NCI-H69 (cell line): ENCODE measurements at regions not wholly inside any gene's neighbourhood (a gene's known extent, or its start where the extent isn't known, plus 50 kb on each side); places are given as distances from the start of the nearest gene placed in this dataset.
"Not testable (repeated sequence)": the region's sequence is repeated elsewhere in the genome, so short reads cannot be mapped to it uniquely, and the experiment has no call there.

Source experiments
- DNase-seq: peaks from one replicate; lab custom pipeline; 2025; lab: John Stamatoyannopoulos, UW

DNA sequence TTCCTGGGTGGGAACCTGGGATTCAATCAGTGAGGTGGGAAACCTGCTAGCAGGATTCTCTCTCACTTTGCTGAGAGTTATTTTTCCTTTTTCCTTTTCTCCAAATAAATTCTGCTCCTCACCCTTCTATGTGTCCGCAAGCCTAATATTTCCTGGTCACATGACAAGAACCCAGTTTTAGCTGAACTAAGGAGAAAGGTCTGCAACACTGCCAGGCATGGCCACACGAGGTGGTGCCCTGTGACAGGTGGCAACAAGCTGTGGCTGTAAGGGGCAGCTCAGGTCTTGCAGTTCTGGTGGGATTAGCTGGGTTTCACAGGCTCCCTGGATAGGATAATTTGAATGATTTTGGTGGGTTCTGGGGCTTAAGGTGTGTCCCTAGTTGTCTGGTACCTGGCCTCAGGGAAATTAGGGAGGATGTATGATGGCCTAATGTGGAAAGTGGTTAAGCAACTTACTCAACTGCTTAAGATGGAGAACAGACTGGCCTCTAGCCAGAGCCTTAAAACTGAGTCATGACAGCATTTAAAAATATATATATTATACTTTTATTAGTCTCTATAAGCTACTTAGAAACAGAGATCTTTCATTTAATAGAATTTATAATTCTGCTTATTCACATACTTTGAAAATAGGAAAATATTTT lies 215.0 kb downstream of the IL15 start:
- peak; percentile 5 for DNase-seq

- peak; percentile 95 for DNase-seq
Observed at GRCh38 chr4:141853091-141853764, 216.8 kb downstream of the IL15 start.

DNA sequence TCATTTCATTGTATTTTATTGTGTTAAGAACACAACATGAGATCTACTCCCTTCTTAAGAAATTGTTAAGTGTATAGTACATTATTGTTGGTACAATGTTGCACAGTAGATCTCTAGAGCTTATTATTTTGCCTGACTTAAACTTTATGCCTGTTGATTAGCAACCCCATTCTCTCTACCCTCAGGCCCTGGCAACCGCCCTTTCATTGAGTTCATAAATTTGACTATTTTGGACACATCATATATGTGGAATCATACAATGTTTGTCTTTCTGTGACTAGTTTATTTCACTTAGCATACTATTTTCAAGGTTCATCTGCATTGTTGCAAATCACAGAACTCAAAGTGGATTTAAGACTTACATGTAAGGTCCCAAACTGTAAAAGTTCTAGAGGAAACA lies 222.1 kb downstream of the IL15 start:
- DNase-seq, result no peak

DNA sequence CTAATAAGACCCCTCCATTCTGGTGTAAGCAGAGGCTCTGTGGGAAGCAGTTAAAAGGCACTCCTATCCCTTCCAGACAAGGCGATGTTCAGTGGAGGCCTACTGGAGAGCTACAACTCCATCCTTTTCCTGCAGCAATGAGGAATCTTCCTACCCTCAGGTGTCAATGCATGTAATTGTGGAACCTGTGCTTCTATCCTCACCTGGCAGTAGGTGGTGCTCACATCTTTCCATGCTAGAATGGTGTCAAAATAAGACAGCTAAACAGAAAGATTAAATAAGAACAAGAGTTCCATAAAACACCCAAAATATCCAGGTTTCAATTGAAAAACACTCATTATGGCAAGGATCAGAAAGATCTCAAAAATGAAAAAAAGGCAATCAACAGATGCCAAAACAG lies 224.6 kb downstream of the IL15 start:
- DNase-seq, result peak; percentile 20

DNA sequence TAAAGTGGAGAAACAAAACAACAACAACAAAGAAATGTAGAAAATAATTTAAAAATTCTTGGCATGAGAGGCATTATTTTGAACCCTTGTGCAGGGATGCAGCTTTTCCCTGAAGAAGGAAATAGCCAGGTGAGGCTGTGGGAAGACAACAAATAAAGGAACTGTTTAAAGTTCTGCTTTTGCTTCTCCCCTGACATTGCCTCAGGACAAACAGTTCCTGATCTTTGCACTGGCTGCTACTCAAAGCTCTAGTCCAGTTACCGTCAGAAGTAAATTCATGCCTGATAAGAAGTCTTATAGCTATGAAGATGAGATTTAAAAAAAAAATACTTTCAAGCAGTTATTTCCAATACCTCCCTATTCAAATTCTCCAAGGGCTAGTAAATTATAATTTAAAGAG lies 233.8 kb downstream of the IL15 start:
- DNase-seq, result no peak

DNA sequence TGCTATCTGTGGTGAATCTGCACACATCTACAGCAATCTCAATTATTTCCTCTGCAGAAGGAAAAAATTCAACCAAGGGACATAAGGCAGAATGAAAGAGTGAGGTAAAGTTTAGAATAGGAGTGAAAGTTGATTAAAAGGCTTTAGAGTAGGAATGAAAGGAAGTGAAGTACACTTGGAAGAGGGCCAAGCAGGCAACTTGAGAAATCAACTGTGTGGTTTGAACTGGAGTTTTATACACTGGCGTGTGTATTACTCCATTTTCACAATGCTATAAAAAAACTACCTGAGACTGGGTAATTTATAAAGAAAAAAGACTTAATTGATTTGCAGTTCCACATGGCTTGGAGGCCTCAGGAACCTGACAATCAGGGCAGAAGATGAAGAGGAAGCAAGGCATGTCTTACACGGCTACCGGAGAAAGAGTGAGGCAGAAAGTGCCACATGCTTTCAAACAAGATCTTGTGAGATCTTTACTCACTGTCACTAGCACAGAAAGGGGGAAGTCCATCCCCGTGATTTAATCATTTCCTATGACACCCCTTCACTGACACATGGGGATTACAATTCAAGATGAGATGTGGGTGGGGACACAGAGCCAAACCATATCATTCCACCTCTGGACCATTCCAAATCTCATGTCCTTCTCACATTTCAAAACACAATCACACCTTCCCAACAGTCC lies 234.8 kb downstream of the IL15 start:
- DNase-seq, result no peak

- DNase-seq, result not testable (repeated sequence)
Observed at GRCh38 chr4:141882650-141883049, 246.3 kb downstream of the IL15 start.

DNA sequence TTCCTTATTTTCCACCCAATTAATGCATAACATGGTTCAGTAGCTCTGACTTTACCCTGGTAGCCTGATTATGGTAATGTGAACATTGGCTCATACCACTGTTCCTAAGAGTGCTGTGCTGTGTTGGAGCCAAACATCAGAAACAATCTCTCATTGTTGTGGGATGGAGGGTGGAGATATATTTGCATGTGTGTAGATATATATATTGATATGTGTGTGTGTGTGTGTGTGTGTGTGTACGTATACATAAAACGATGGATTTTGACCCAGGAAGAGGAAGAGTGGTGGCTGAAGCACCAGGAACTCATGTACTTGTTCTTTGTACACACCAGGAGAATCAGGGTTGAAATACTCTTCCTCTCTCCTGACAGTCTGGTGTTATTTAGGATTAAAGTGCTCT lies 247.7 kb downstream of the IL15 start:
- DNase-seq, result no peak

DNA sequence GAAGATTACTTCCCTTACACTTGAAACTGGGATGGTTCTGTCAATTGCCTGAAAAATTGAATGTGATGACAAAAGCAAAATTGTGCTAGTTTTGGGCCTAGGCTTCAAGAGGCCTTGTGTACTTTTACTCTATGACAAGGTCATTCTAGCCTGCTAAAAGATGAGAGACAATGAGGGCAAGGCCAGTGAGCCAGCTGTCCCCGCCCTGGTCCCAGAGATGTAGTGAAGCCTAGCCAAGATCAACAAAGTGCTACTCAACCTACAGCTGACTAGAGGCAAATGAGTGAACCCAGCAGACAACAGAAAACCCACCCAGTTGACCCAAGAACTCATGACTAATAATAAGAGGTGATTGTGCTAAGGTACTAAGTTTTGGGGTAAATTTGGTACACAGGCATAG lies 248.7 kb downstream of the IL15 start:
- DNase-seq, result no peak

GRCh38 chr4:141890279-141890678 lies 253.9 kb downstream of the IL15 start:
- DNase-seq, result no peak

DNA sequence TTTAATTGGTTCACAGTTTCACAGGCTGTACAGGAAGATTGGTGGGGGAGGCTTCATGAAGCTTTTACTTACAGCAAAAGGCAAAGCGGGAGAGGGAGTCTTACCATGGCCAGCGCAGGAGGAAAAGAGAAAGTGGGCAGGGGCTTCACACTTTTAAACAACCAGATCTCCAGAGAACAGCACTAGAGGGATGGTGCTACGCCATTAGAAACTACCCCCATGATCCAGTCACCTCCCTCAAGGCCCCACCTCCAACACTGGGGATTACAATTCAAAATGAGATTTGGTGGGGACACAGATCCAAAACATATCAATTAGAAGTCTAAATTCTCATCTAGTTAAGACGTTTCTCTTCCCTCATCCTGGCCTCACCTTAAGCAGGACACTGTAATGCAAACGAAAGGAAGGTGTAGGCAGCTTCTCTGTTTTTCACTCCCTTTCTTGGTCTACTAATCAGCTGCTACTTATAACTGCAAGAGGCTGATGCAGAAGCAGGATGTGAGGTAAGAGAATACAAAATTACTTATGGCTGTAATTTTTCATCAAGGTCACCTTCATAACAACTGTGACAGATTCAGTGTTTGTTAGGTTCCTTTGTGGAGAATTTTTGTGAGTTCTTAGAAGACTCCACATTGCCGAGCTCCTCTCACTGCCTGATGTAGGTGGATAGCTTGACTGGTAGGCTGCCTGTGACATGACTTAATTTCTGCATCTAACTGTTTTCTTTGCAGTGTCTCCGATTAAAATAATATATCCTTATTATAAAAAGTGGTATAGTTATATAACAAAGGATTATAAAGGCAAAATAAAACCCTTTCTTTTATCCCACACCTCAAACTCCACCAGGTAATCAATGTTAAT lies 255.1 kb downstream of the IL15 start:
- DNase-seq, result no peak

- DNase-seq, result no peak
Observed at GRCh38 chr4:141896687-141897086, 260.3 kb downstream of the IL15 start.

DNA sequence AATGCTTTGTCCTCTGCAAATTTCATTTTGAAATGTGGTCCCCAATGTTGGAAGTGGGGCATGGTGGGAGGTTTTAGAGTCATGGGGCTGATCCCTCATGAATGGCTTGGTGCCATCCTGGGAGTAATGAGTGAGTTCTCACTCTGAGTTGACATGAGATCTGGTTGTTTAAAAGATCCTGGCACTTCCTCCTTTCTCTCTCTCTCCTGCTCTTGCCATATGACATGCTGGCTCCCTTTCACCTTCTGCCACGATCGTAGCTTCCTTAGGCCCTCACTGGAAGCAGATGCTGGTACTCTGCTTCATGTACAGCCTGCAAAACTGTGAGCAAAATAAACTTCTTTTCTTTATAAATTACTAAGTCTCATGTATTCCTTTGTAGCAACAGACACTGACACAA lies 262.0 kb downstream of the IL15 start:
- DNase-seq, result peak; percentile 57

GRCh38 chr4:141899103-141899502 lies 262.7 kb downstream of the IL15 start:
- peak; percentile 43 for DNase-seq

GRCh38 chr4:141899541-141899940 lies 263.2 kb downstream of the IL15 start:
- DNase-seq, result no peak

DNA sequence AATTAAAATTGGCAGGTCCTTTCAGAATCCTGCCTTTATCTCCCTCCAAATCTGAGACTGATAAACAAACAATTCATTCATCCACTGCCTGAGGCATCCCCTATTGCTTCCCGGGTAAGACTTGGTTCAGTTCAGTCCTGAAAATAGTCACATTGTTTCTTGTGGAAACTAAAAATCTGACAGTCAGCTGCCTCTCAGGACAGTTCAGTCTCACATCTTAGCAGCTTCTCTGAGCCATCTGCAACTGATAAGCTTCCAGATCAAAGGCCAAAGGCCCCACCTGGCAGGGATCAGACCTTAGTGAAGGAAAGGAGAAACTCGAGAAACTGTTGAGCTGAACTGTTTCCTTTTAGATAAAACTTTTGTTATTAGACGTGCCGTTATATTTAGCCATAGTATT lies 264.5 kb downstream of the IL15 start:
- DNase-seq, result no peak

GRCh38 chr4:141905751-141906150 lies 269.4 kb downstream of the IL15 start:
- DNase-seq, result no peak

DNA sequence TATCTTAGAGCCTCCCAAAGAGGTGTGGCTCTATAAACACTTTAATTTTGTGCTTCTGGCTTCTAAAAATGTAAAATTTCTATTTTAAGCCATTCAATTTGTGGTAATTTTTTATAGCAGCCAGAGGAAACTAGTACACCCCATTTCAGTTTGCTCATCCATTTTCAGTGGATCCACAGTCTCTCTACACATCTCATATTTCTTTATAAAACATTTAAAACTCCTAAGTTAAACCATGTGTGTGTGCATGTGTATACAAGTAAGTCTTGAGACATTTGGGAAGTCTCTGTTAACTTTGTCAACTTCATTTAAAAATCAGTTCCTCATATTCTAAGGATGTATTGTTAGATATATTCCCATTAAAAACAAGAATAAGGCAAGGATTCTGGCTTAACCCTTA lies 273.2 kb downstream of the IL15 start:
- DNase-seq, result no peak

- peak; percentile 71 for DNase-seq
Observed at GRCh38 chr4:141912831-141913230, 276.4 kb downstream of the IL15 start.

GRCh38 chr4:141913928-141914327 lies 277.5 kb downstream of the IL15 start:
- DNase-seq, result peak; percentile 44

- no peak for DNase-seq
Observed at GRCh38 chr4:141914746-141915145, 278.4 kb downstream of the IL15 start.

DNA sequence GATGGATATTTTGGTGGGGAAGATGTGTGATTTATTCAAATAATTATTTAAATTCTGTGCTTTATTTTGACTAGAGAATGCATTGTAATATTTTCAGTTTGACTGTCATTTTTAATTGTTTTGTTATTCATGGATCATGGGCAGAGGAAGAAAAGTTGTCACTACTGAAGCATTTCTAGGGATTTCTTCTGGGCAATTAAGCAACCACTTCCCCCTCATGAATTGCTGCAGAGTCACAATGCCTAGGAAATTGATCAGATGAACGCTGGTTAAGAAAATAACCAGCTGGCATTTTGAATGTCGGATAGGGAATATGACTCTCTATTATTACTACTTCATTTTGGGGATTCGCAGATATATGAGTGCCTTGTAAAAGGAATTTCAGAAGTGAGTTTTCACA lies 283.3 kb downstream of the IL15 start:
- DNase-seq, result no peak
